ENCODE measurements at regions not wholly inside any gene's neighbourhood (a gene's known extent, or its start where the extent isn't known, plus 50 kb on each side); places are given as distances from the start of the nearest gene placed in this dataset.

DNA sequence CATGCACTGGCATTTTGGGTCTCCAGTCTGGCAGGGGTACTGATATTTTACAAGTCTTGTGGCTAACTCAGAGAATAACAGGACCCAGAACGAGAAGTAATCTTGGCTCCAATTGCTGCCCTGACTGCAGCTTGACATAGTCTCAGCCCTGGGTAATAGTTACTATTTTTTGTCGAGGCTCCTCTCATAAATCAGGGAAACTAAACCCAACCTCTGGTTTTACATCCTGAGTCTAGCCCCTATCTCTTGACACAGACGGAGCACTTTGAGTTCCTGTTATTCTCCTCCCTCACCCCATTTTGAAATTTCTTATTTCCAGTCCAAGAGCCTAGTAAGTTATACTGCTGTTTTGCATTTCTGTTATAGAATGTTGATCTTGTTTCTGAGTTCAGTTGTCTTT lies 276.1 kb upstream of the GOLIM4 start:
- Histone ChIP-seq H4K20me1 (ENCODE audit: insufficient read depth) (no peaks in the 10 kb centered on the region), H3K27me3 (ENCODE audit: insufficient read depth, low read depth) (no peaks in the 10 kb centered on the region), H3F3A (ENCODE audit: insufficient read depth, low read depth) (no peaks in the 10 kb centered on the region), H3K79me2 (ENCODE audit: low read depth) (no peaks in the 10 kb centered on the region), H3K9me2 (ENCODE audit: insufficient read depth) (no peaks in the 10 kb centered on the region), H3K36me3 (ENCODE audit: low read depth) (no peaks in the 10 kb centered on the region), H3K4me2 (no peak overlapping the region), H2AFZ (no peak overlapping the region), H3K9me3 (ENCODE audit: insufficient read depth, low read depth) (no peaks in the 10 kb centered on the region), H3K27ac (no peak overlapping the region), H3K4me1 (replicated peaks; ENCODE audit: insufficient read depth) (no peaks in the 10 kb centered on the region), H3K4me3 (no peak overlapping the region)
- TF ChIP-seq, protein P1, sequence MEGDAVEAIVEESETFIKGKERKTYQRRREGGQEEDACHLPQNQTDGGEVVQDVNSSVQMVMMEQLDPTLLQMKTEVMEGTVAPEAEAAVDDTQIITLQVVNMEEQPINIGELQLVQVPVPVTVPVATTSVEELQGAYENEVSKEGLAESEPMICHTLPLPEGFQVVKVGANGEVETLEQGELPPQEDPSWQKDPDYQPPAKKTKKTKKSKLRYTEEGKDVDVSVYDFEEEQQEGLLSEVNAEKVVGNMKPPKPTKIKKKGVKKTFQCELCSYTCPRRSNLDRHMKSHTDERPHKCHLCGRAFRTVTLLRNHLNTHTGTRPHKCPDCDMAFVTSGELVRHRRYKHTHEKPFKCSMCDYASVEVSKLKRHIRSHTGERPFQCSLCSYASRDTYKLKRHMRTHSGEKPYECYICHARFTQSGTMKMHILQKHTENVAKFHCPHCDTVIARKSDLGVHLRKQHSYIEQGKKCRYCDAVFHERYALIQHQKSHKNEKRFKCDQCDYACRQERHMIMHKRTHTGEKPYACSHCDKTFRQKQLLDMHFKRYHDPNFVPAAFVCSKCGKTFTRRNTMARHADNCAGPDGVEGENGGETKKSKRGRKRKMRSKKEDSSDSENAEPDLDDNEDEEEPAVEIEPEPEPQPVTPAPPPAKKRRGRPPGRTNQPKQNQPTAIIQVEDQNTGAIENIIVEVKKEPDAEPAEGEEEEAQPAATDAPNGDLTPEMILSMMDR (conservative IDR thresholded peaks at IDR 0.05): no peak
- no peak for TF ChIP-seq EZH2 (IDR thresholded peaks at IDR 0.05; ENCODE audit: low read depth)
- CTCF ChIA-PET: no interaction called here
- no peak for DNase-seq
- BruUV-seq (replicated peaks): no TSS peak
- POLR2A ChIA-PET (ENCODE audit: unreplicated experiment): interaction anchor here (0.6 kb wide), 1 partner anchor 1195 kb away, joined by 5 read pairs; no protein-coding TSS in a partner anchor
- intact Hi-C loops (cut with micrococcal nuclease; ENCODE audit: unreplicated experiment): no loop called here

DNA sequence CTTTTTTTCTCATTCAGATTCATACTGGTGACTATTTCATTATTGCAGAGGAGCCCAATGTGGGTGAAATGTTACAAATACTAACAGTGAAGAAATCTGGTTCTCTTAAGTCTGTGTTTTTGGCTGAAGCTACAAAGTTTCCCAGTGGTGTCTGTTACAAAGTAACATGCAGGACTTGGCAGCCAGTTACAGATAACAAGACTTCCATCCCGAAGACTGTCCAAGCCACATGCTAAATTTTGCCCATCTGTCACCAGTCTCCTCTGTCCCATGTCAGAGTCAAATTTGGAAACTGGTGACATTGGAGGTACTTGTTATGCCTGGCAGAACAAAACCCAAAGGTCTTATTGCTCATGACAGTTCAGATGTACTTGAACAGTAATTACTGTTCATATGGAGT lies 269.2 kb upstream of the GOLIM4 start:
- Histone ChIP-seq H3K9me3 (ENCODE audit: insufficient read depth, low read depth) (no peaks in the 10 kb centered on the region), H3K36me3 (ENCODE audit: low read depth) (no peaks in the 10 kb centered on the region), H3K9me2 (ENCODE audit: insufficient read depth) (no peaks in the 10 kb centered on the region; the same call in 1 of the 2 replicates), H4K20me1 (ENCODE audit: insufficient read depth) (no peaks in the 10 kb centered on the region), H3F3A (ENCODE audit: insufficient read depth, low read depth) (no peaks in the 10 kb centered on the region), H3K4me1 (replicated peaks; ENCODE audit: insufficient read depth) (no peaks in the 10 kb centered on the region), H3K27me3 (ENCODE audit: insufficient read depth, low read depth) (no peaks in the 10 kb centered on the region), H2AFZ (no peak overlapping the region), H3K4me3 (no peak overlapping the region), H3K79me2 (ENCODE audit: low read depth) (no peaks in the 10 kb centered on the region), H3K27ac (no peak overlapping the region), H3K4me2 (no peak overlapping the region)
- TF ChIP-seq EZH2 (IDR thresholded peaks at IDR 0.05; ENCODE audit: low read depth): no peak
- TF ChIP-seq, protein P1 (conservative IDR thresholded peaks at IDR 0.05): no peak
- no peak for DNase-seq
- BruUV-seq (replicated peaks): no TSS peak
- intact Hi-C loops (cut with micrococcal nuclease; ENCODE audit: unreplicated experiment): no loop called here
- POLR2A ChIA-PET (ENCODE audit: unreplicated experiment): no interaction called here
- CTCF ChIA-PET: no interaction called here

DNA sequence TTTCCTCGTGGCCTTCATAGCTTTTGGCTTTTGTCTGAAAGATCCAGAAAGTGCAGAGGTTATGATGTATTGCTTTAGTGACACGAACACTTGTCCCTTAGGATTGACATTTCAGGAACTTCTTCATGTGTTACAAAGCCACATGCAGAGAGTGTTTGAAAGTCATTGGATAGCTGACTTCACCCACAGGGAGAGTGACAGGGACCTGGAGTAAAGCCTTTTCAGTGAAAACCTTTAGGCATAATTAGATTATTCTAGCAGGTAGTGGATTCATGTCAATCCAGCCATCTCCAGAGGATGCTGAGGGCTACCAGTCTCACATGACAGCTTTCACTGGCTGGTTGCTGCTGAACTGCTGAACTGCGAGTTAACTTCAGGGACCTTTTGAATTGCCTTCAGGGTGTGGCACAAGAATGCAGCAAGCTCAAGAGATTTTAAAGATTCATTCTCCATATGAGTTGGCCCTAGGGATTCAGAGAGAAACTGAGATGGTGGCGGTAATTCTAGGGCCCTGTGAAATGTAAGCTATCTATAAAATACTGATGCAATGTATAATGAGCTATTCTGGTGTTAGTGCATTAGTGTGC lies 267.0 kb upstream of the GOLIM4 start:
- Histone ChIP-seq H3K9me2 (ENCODE audit: insufficient read depth) (peaks cover 2% of the 10 kb centered on the region), H2AFZ (no peak overlapping the region), H3K4me1 (replicated peaks; ENCODE audit: insufficient read depth) (no peaks in the 10 kb centered on the region), H3K36me3 (ENCODE audit: low read depth) (no peaks in the 10 kb centered on the region), H3F3A (ENCODE audit: insufficient read depth, low read depth) (no peaks in the 10 kb centered on the region), H3K9me3 (ENCODE audit: insufficient read depth, low read depth) (no peaks in the 10 kb centered on the region), H3K4me2 (no peak overlapping the region), H4K20me1 (ENCODE audit: insufficient read depth) (no peaks in the 10 kb centered on the region), H3K27ac (no peak overlapping the region), H3K27me3 (ENCODE audit: insufficient read depth, low read depth) (no peaks in the 10 kb centered on the region), H3K4me3 (no peak overlapping the region), H3K79me2 (ENCODE audit: low read depth) (no peaks in the 10 kb centered on the region)
- intact Hi-C loops (cut with micrococcal nuclease; ENCODE audit: unreplicated experiment): no loop called here
- BruUV-seq (replicated peaks): no TSS peak
- no peak for DNase-seq
- TF ChIP-seq EZH2 (IDR thresholded peaks at IDR 0.05; ENCODE audit: low read depth): no peak
- TF ChIP-seq, protein P1 (conservative IDR thresholded peaks at IDR 0.05): no peak
- ChIA-PET POLR2A (ENCODE audit: unreplicated experiment) (interaction anchor here (0.6 kb wide), 1 partner anchor 1650 kb away, joined by 14 read pairs; no protein-coding TSS in a partner anchor), CTCF (no interaction called here)

Data from PC-9 (cell line).